ENCODE measurements at regions not wholly inside any gene's neighbourhood (a gene's known extent, or its start where the extent isn't known, plus 50 kb on each side); places are given as distances from the start of the nearest gene placed in this dataset.

GRCh38 chr3:157741607-157742006 is 238.4 kb upstream of the VEPH1 start:
- no peak overlapping the region for H2AFZ ChIP-seq (ENCODE audit: low read depth)
- no peak overlapping the region for H3K4me3 ChIP-seq (IDR thresholded peaks at IDR 0.05; ENCODE audit: insufficient read depth, low read depth, low read length)
- H4K20me1 ChIP-seq (ENCODE audit: insufficient read depth): no peaks in the 10 kb centered on the region
- no peak overlapping the region for H3K27ac ChIP-seq
- no peak overlapping the region for H3K4me2 ChIP-seq
- TF ChIP-seq, protein P1, sequence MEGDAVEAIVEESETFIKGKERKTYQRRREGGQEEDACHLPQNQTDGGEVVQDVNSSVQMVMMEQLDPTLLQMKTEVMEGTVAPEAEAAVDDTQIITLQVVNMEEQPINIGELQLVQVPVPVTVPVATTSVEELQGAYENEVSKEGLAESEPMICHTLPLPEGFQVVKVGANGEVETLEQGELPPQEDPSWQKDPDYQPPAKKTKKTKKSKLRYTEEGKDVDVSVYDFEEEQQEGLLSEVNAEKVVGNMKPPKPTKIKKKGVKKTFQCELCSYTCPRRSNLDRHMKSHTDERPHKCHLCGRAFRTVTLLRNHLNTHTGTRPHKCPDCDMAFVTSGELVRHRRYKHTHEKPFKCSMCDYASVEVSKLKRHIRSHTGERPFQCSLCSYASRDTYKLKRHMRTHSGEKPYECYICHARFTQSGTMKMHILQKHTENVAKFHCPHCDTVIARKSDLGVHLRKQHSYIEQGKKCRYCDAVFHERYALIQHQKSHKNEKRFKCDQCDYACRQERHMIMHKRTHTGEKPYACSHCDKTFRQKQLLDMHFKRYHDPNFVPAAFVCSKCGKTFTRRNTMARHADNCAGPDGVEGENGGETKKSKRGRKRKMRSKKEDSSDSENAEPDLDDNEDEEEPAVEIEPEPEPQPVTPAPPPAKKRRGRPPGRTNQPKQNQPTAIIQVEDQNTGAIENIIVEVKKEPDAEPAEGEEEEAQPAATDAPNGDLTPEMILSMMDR (conservative IDR thresholded peaks at IDR 0.05; ENCODE audit: low read depth, low read length): no peak
- H3K9ac ChIP-seq: no peak overlapping the region
- no peaks in the 10 kb centered on the region for H3K79me2 ChIP-seq (ENCODE audit: insufficient read depth, low read depth)
- no peaks in the 10 kb centered on the region for H3K4me1 ChIP-seq (ENCODE audit: low read depth, poor library complexity, severe bottlenecking)
- no peaks in the 10 kb centered on the region for H3K36me3 ChIP-seq (ENCODE audit: insufficient read depth)
- H3K27me3 ChIP-seq (ENCODE audit: insufficient read depth, low read depth): no peaks in the 10 kb centered on the region

DNA sequence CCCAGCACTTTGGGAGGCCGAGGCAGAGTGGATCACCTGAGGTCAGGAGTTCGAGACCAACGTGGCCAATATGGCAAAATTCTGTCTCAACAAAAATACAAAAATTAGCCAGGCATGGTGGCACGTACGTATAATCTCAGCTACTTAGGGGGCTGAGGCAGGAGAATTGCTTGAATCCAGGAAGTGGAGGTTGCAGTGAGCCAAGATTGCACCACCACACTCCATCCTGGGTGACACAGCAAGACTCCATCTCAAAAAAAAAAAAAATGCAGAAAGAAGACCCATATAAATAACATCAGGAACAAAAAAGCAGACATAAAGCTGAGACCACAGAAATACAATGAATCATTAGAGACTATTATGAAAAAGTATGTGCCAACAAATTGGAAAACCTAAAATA is 235.2 kb upstream of the VEPH1 start:
- no peaks in the 10 kb centered on the region for H4K20me1 ChIP-seq (ENCODE audit: insufficient read depth)
- no peak overlapping the region for H3K4me2 ChIP-seq
- no peaks in the 10 kb centered on the region for H3K4me1 ChIP-seq (ENCODE audit: low read depth, poor library complexity, severe bottlenecking)
- H3K36me3 ChIP-seq (ENCODE audit: insufficient read depth): no peaks in the 10 kb centered on the region
- H2AFZ ChIP-seq (ENCODE audit: low read depth): no peak overlapping the region
- H3K79me2 ChIP-seq (ENCODE audit: insufficient read depth, low read depth): no peaks in the 10 kb centered on the region
- H3K27me3 ChIP-seq (ENCODE audit: insufficient read depth, low read depth): no peaks in the 10 kb centered on the region
- TF ChIP-seq, protein P1 (conservative IDR thresholded peaks at IDR 0.05; ENCODE audit: low read depth, low read length): no peak
- no peak overlapping the region for H3K27ac ChIP-seq
- H3K9ac ChIP-seq: no peak overlapping the region
- H3K4me3 ChIP-seq (IDR thresholded peaks at IDR 0.05; ENCODE audit: insufficient read depth, low read depth, low read length): no peak overlapping the region

DNA sequence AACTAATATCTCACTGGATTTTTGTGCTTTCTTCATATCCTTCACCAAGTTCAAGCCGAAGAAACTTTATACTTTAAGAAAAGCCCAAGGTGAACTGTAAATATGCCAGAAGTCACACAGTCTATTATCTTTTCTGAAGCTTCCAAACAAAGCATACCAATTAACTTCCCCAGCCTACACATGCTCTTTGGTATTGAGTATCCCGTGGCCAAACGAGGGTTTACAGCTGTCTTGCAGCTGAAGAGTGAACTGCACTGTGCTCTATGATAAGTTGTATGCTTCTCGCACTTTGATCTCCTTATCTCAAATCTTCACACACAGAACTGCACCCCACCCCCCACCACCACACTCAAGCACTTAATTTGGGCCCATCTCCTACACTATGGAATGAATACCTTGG is 215.6 kb upstream of the VEPH1 start:
- TF ChIP-seq, protein P1 (conservative IDR thresholded peaks at IDR 0.05; ENCODE audit: low read depth, low read length): no peak
- no peaks in the 10 kb centered on the region for H3K4me1 ChIP-seq (ENCODE audit: low read depth, poor library complexity, severe bottlenecking)
- no peaks in the 10 kb centered on the region for H4K20me1 ChIP-seq (ENCODE audit: insufficient read depth)
- H3K9ac ChIP-seq: no peak overlapping the region
- no peaks in the 10 kb centered on the region for H3K27me3 ChIP-seq (ENCODE audit: insufficient read depth, low read depth)
- H3K4me3 ChIP-seq (IDR thresholded peaks at IDR 0.05; ENCODE audit: insufficient read depth, low read depth, low read length): no peak overlapping the region
- H3K27ac ChIP-seq: no peak overlapping the region
- H3K79me2 ChIP-seq (ENCODE audit: insufficient read depth, low read depth): no peaks in the 10 kb centered on the region
- no peak overlapping the region for H2AFZ ChIP-seq (ENCODE audit: low read depth)
- no peaks in the 10 kb centered on the region for H3K36me3 ChIP-seq (ENCODE audit: insufficient read depth)
- H3K4me2 ChIP-seq: no peak overlapping the region

GRCh38 chr3:157713101-157713500 is 209.9 kb upstream of the VEPH1 start:
- Histone ChIP-seq H3K4me2 (no peak overlapping the region), H3K36me3 (ENCODE audit: insufficient read depth) (no peaks in the 10 kb centered on the region), H2AFZ (ENCODE audit: low read depth) (no peak overlapping the region), H3K9ac (no peak overlapping the region), H4K20me1 (ENCODE audit: insufficient read depth) (no peaks in the 10 kb centered on the region), H3K4me1 (ENCODE audit: low read depth, poor library complexity, severe bottlenecking) (no peaks in the 10 kb centered on the region), H3K27me3 (ENCODE audit: insufficient read depth, low read depth) (no peaks in the 10 kb centered on the region), H3K79me2 (ENCODE audit: insufficient read depth, low read depth) (no peaks in the 10 kb centered on the region), H3K4me3 (IDR thresholded peaks at IDR 0.05; ENCODE audit: insufficient read depth, low read depth, low read length) (no peak overlapping the region), H3K27ac (no peak overlapping the region)
- TF ChIP-seq, protein P1 (conservative IDR thresholded peaks at IDR 0.05; ENCODE audit: low read depth, low read length): no peak

Measured in KMS-11 (cell line).